IPS-NIHi11 (cell line): ENCODE measurements at regions not wholly inside any gene's neighbourhood (a gene's known extent, or its start where the extent isn't known, plus 50 kb on each side); places are given as distances from the start of the nearest gene placed in this dataset.
"Not testable (repeated sequence)": the region's sequence is repeated elsewhere in the genome, so short reads cannot be mapped to it uniquely, and the experiment has no call there.

Experiments used
- DNase-seq: peaks from one replicate; pipeline ENCODE4 v3.0.0; 2012; ENCODE audit warnings: mixed read lengths, low spot score

- DNase-seq, result no peak
These were observed 1236.6 kb downstream of the GATA3 start for GRCh38 chr10:9291081-9291480.

GRCh38 chr10:9294132-9294663 lies 1239.7 kb downstream of the GATA3 start:
- no peak for DNase-seq

- DNase-seq, result no peak
These were observed 1240.4 kb downstream of the GATA3 start for GRCh38 chr10:9294865-9295264.

- no peak for DNase-seq
These were observed 1241.7 kb downstream of the GATA3 start for GRCh38 chr10:9296190-9296589.

GRCh38 chr10:9297580-9297979 lies 1243.1 kb downstream of the GATA3 start:
- no peak for DNase-seq

- no peak for DNase-seq
These were observed 1245.5 kb downstream of the GATA3 start for GRCh38 chr10:9299966-9300365.

- no peak for DNase-seq
These were observed 1246.7 kb downstream of the GATA3 start for GRCh38 chr10:9301148-9301547.

- DNase-seq, result no peak
These were observed 1247.1 kb downstream of the GATA3 start for GRCh38 chr10:9301554-9301953.

- DNase-seq, result peak; percentile 23
These were observed 1247.8 kb downstream of the GATA3 start for GRCh38 chr10:9302140-9302746.

GRCh38 chr10:9305018-9305655 lies 1250.6 kb downstream of the GATA3 start:
- no peak for DNase-seq

GRCh38 chr10:9311702-9312499 lies 1257.4 kb downstream of the GATA3 start:
- DNase-seq, result no peak

- DNase-seq, result no peak
These were observed 1260.8 kb downstream of the GATA3 start for GRCh38 chr10:9315292-9315691.

GRCh38 chr10:9331583-9332008 lies 1277.1 kb downstream of the GATA3 start:
- DNase-seq, result peak; percentile 60

GRCh38 chr10:9334270-9334669 lies 1279.8 kb downstream of the GATA3 start:
- no peak for DNase-seq

GRCh38 chr10:9339716-9340115 lies 1285.2 kb downstream of the GATA3 start:
- DNase-seq, result no peak

- peak; percentile 28 for DNase-seq
These were observed 1288.5 kb downstream of the GATA3 start for GRCh38 chr10:9342885-9343570.

GRCh38 chr10:9347933-9348332 lies 1293.4 kb downstream of the GATA3 start:
- not testable (repeated sequence) for DNase-seq

GRCh38 chr10:9357471-9357870 lies 1303.0 kb downstream of the GATA3 start:
- DNase-seq, result no peak

GRCh38 chr10:9362721-9363120 lies 1308.2 kb downstream of the GATA3 start:
- no peak for DNase-seq

- no peak for DNase-seq
These were observed 1324.7 kb downstream of the GATA3 start for GRCh38 chr10:9379183-9379582.

GRCh38 chr10:9381733-9382532 lies 1327.4 kb downstream of the GATA3 start:
- DNase-seq, result no peak

GRCh38 chr10:9382533-9382866 lies 1328.0 kb downstream of the GATA3 start:
- DNase-seq, result no peak
